ENCODE measurements at regions not wholly inside any gene's neighbourhood (a gene's known extent, or its start where the extent isn't known, plus 50 kb on each side); places are given as distances from the start of the nearest gene placed in this dataset.

- TF ChIP-seq POLR2AphosphoS5 (IDR thresholded peaks at IDR 0.05; ENCODE audit: low read depth, low read length) (no peak), POLR2A (IDR thresholded peaks at IDR 0.05; ENCODE audit: low read depth, low read length) (no peak), TAF1 (IDR thresholded peaks at IDR 0.05; ENCODE audit: borderline replicate concordance, low read depth, low read length) (no peak)
These were observed 121.9 kb downstream of the MATN1 start for GRCh38 chr1:30601316-30602085.
